ENCODE measurements at regions not wholly inside any gene's neighbourhood (a gene's known extent, or its start where the extent isn't known, plus 50 kb on each side); places are given as distances from the start of the nearest gene placed in this dataset.
"Not testable (repeated sequence)": the region's sequence is repeated elsewhere in the genome, so short reads cannot be mapped to it uniquely, and the experiment has no call there.

DNA sequence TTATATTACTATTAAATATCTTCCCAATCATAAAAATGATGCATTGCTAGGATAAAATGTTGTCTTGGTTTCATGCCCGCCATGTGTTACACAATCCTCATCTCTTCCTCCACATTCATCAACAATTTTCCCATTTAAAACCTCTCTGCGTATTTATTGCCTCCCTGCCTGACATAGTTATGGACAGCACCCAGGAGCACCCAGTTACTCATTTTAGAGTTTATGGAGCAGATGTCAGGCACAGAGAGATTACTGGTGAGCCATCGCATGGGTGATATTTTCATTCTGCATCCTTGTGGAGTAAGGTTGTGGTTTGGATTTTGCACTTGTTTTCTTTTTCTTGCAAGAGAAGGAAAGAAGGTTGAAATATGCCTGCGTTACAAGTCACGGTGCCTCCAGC lies 116.7 kb upstream of the NPAS2 start:
- peak; percentile 49 for DNase-seq (ENCODE audit: low read depth)

DNA sequence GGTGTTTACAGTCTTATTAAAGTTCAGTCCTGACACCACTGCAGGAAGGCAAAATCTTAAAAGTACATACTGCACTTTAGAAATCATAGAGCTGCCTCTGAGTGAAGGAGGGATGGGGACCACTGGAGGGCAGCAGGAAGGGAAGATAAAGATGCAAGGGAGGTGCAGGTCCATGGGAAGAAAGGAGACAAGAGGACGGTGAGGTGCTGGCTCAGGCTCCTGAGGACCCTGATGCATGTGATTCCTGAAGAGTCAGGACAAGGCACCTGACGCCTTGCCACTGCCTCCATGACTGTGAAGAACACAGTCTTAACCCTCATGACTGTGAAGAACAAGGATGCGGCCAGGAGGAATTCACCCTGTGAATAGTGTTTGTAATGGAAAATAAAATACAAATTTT lies 116.2 kb upstream of the NPAS2 start:
- no peak for DNase-seq (ENCODE audit: low read depth)

DNA sequence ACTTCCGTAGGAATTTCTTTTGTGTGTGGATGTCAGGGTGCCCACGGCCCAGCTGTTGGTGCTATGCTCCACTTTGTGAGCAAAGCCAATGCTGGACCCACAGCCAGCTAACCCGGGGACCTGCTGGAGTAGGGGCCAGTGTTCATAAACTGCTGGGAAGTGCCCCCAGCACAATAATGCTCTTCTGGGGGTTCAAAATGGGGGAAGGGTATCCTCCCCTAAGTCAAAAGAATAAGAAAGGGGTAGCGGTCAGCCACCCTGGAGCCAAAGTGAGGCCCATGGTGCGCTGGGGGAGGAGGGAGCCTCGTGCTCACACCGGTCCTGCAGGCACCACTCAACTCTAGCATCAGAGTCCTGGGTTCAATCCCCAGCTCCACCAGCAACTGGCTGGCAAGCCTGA lies 115.8 kb upstream of the NPAS2 start:
- DNase-seq (ENCODE audit: low read depth) = no peak

DNA sequence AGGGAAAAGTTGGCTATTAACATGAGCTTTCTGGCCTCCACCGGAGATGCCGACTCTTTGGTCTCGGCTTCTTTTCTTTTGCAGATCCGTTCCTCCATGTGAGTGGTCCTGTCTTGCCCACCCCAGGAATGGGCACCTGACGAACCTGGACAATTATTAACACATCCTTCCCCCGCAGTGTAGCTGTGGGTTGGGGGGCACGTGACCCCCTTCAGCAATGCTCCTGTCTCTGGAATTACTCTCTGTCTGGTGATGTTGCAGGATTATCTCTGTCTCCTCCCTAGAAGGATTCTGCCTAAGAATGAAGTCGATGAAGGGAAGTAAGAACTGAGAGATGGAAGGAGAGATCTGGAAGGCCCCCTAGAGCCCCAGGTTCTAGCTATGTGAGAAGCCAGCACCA lies 115.2 kb upstream of the NPAS2 start:
- DNase-seq (ENCODE audit: low read depth) = no peak

DNA sequence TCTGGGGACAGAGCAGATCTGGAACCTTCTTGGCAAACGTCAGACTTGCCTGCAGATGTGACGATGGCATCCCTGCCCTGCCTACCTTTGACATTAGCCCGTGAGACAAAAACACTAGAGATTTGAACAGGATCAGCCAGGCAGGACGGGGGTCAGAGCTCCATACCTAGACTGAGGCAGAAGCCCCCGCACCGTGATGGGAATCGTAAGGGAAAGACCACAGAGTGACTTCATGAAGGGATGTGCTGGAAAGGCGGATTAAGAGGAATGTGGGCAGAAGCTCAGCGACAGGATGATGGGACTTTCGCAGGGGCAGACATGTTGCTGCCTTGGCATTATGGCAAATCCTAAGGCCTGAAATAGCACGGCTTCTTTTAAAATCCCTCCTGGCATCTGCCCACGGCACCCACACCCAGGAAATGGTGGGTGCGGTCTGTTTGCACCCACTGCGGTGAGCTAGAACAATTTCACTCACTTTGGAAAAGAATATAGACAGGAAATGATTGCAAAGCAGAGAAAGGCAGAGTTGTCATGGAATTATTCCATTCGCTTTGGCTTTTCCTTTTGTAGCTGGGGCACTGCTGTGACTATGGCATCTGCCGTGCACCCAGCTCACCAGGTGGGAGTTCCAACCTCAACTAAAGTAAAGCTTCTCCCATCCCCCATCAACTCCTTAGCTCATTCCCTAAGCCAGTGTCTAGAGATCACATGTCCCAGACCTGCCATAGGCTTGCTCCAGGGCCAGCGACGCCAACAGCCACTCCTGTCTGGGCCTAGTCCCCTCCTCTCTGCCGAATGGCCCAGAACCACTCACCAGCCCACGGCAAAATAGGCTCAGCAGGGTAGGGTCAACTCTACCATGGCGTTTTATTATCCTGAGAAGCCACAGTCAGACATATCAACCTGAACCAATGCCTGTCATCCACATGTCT lies 112.7 kb upstream of the NPAS2 start:
- no peak for DNase-seq (ENCODE audit: low read depth)

DNA sequence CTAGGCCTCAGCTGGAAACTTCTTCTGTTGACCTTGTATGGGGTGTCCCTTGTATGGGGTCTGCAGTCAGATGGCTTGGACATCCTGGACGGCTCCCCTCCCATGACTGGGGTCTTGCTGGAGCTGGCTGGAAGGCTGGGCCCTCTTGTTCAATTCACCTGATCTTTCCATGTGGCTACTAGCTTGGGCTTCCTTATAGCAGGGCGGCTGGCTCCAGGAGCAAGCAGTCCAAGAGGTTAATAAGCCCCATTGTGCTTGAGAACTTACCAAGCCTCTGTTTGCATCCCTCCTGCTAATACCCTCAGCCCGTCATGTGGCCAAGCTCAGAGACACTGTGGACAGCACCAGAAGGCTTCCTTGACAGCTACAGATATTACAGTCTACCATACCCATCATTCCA lies 111.6 kb upstream of the NPAS2 start:
- DNase-seq (ENCODE audit: low read depth) = no peak

DNA sequence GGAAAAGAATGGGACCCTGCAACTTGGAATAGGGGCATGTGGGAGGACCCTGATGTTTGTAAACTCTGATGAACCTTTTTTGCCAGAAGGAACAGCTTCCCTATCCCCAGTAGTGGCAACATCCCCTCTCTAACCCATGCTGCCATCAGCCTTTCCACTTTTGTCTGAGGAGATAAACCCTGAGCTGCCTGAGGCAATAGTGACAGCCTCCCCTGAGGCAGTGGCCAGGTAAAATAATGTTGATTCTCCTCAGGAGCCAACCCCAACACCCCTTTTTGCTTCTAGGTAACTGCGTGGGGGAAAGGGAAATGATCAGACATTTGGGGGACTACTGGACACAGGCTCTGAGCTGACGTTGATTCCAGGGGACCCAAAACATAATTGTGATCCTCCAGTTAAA lies 106.8 kb upstream of the NPAS2 start:
- no peak for DNase-seq (ENCODE audit: low read depth)

DNA sequence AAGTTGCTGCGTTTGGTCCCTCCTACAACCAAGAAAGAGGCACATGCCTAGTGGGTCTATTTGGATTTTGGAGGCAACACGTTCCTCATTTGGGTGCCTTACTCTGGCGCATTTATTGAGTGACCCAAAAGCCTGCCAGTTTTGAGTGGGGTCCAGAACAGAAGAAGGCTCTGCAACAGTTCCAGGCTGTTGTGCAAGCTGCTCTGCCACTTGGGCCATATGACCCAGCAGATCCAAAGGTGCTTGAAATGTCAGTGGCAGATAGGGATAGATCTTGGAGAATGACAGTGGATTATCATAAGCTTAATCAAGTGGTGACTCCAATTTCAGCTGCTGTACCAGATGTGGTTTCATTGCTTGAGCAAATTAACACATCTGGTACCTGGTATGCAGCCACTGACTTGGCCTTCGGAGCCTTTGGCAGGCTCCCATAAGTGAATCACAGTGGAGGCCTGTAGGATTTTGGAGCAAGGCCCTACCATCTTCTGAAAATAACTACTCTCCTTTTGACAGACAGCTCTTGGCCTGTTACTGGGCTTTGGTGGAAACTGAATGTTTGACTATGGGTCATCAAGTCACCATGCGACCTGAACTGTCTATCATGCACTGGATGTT lies 105.4 kb upstream of the NPAS2 start:
- peak; percentile 10 for DNase-seq (ENCODE audit: low read depth)

DNA sequence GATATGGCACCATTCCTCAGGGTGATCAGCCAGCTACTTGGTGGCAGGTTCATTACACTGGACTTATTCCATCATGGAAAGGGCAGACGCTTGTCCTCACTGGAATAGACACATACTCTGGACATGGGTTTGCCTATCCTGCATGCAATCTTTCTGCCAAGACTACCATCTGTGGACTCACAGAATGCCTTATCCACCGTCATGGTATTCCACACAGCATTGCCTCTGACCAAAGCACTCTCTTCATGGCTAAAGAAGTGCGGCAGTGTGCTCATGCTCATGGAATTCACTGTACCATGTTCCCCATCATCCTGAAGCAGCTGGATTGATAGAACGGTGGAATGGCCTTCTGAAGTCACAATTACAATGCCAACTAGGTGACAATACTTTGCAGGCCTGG lies 104.1 kb upstream of the NPAS2 start:
- not testable (repeated sequence) for DNase-seq (ENCODE audit: low read depth)

DNA sequence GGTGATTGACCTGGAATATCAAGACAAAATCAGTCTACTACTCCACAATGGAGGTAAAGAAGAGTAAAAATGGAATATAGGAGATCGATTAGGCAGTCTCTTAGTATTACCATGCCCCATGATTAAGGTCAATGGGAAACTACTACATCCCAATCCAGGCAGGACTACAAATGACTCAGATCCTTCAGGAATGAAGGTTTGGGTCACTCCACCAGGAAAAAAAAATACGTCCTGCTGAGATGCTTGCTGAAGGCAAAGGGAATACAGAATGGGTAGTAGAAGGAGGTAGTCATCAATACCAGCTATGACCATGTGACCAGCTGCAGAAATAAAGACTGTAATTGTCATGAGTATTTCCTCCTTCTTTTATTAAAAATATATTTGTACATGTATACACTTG lies 103.4 kb upstream of the NPAS2 start:
- DNase-seq (ENCODE audit: low read depth) = no peak

DNA sequence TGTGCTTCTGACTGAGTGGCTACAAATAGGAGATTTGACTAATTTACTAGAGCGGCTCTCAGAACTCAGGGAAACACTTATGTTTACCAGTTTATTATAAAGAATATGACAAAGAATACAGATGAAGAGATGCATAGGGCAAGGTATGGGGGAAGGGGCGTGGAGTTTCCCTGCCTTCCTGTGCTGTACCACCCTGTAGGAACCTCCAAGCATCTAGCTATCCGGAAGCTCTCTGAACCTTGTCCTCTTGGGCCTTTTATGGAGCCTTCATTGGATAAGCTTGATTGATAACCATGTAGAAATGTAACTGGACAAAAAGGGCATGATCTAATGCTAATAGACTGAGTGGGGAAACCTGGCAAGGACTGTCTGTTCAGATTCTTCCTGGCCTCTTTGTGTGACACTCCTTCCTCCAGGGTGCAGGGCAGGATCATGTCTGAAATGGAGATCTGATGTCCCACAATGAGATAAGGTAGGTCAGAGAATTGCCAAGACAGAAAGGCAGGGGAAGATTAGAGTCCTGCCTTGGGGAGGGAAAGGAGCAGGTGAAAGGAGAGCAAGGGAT lies 101.8 kb upstream of the NPAS2 start:
- no peak for DNase-seq (ENCODE audit: low read depth)

DNA sequence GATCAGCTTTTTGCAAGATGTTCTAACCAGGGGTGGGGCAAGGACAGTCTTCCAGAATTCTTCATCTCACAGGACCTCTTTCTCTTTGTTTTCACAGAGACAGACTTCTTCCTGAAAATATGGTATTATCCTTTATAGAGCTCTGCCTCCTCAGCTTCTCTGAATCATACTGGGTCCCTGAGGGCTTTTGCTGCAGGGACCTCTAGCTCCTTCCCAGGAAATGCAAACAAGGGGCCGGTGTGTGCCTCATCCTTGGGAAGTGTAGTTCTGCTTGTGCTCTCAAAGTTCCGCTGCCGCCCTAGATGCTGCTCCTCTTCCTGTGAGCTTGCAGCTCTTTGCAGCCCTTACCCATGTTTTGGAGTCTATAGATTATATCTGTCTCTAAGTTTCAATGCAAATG lies 99.5 kb upstream of the NPAS2 start:
- DNase-seq (ENCODE audit: low read depth) = no peak

DNA sequence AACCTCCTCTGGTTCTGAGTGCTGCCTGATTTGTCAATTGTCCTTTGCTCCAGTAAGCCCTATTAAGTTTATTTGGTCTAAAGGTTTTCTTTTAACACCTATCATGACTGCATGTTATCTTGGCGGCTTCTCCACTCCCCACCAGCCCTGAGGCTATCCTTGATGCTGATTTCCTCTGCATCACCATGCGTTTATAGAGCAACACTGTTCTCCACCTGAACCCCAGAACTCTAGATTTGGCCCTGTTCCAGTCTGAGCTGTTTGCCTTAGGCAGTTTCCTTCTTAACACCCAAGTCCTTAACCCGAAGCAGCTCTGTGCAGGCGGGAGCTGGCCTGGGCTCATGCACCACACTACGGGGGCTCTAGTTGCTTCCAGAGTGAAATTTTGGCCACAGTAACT lies 98.2 kb upstream of the NPAS2 start:
- DNase-seq (ENCODE audit: low read depth) = no peak

DNA sequence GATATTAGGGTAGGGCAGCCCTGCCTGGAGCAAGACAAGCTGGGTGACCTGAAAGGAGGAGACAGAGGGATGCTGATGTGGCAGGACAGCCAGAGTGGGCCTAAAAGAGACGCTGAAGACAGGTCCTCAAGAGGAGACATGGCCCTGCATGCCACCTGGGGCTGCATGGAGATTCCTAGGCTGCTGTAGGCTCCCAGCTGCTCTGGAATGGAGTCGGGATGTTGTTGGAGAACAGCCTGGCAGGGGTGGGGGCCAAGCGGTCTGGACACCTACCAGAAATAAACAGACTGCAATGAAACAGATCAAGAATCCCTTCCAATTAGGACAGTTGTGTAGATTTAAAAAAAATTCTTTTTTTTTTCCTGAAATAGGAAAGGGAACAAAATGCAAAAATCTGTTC lies 97.8 kb upstream of the NPAS2 start:
- no peak for DNase-seq (ENCODE audit: low read depth)

DNA sequence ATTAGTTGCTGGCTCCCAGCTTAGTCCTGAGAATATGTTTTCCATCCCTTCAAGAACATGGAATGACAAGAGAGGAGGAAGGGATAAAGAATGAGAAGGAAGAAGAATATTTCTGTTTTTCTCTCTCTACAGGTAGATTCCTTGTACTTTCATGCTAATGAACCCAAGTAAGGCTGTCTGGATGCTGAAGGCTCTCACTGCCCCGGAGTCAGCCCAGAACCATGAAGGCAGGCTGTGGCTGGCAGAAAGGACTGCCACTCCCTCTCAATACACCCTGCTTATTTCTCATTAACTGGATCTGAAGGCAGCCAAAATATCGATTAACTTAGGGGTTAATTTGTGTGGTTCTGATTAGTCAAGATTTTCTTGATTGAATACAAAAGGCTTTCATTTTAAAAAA lies 93.1 kb upstream of the NPAS2 start:
- DNase-seq (ENCODE audit: low read depth) = no peak

DNA sequence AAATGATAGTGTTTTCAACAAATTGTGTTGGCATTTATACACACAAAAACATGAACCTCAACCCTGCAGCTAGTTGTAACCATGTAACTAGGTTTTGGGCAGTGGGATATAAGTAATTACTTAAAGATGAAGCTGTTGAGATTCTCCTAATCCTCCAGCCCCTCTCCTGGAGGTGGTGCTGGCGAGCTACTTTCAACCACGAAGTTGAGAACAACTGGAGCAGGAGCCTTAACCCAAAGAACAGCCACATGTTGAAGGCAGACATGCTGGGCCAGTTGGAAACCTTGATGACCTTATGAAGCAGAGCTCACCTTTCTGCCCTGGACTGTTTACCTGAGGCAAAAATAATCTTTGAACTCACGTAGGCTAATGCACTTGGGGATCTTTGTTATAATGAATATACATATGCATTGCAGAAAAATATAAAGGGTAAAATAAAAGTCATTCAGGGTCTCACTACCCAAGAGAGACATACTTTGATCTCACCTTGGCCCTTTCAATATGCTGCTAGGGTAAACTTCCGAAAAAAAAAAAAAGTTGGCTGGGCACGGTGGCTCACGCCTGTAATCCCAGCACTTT lies 89.6 kb upstream of the NPAS2 start:
- DNase-seq (ENCODE audit: low read depth) = peak; percentile 81

DNA sequence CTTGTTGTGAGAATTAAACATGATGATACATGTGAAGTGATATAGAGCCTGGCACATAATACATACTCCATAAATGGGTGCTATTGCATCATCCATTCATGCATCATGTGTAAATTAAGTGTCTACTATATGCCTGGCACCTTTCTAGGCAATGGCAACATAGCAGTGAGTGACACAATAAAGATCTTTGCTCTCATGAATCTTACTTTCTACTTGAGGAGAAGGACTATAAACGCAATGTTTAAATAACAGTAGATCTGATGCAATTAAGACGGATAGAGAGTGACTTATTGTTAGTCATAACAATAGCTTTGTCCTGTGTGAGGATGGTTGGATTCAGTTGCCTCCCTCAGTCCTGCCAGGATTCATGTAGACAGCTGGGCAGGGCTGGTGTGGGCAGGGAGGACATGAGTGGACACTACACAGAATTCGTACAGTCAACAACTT lies 88.4 kb upstream of the NPAS2 start:
- DNase-seq (ENCODE audit: low read depth) = peak; percentile 73

DNA sequence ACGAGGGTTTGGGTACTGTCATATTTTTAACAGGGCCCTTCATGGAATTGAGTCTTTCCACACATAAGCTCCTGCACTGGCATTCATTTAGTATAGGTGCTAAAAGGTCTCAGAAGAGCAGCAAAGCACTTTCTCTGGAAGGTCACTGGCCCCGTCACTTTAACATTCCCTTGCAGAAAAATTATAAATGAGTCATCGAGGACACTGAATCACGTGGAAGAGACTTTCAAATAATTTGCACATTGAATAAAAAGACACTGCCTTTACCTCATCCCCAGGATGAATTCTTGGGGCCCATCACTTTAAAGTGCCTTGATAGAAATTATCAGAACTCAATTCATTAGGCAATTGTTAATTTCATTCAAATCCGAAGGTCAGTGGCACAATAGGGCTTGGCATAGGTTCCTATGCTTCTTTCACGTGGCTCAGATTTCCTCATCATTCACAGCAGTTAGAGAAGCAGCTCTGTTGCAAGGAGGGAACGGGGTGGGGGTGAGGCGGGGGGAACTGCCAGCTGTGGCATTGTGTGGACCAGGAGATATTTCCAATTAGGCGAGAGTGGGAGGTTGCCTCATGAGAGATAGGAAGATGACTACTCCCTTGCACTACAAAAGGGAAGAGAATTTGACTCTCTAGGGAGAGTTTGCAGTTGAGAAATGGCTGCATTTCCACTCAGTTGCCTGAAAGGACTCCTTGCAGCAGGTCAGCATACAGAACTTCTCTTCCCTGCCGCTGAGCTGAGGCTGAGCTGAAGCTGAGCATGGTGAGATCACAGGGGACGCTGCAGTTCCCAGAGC lies 86.3 kb upstream of the NPAS2 start:
- DNase-seq (ENCODE audit: low read depth) = peak; percentile 64

DNA sequence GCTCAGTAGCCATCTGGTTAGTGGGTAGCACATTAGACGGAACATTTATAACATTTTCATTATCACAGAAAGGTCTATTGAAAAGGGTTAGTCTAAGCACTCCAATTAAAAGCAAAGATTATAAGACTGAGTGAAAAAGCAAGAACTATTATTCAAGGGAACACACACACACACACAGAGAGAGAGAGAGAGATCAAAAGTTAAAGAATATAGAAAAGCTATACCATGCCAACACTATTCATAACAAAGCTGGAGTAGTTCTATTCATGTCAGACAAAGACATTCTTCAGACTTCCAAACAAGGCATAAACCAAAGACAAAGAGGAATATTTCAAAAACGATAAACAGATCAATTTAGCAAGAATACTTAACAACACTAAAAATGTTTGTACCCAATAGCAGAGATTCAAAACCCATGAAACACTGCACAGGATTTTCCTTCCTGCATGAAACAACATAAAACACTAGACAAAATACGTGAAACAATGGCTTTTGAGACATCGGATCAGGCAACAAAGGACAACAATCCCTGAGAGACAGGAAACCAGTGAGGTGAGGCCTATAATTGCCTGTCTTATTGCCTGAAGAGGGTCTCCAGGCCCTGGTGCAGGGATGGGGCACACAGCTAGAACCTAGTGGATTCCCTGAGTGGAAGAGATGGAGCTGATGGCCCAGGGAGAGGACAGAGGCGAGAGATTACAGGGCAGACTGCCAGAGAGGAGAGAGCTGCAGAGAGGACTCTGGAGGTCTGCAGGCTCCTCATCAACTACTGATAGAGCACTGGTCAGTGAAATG lies 83.6 kb upstream of the NPAS2 start:
- no peak for DNase-seq (ENCODE audit: low read depth)

DNA sequence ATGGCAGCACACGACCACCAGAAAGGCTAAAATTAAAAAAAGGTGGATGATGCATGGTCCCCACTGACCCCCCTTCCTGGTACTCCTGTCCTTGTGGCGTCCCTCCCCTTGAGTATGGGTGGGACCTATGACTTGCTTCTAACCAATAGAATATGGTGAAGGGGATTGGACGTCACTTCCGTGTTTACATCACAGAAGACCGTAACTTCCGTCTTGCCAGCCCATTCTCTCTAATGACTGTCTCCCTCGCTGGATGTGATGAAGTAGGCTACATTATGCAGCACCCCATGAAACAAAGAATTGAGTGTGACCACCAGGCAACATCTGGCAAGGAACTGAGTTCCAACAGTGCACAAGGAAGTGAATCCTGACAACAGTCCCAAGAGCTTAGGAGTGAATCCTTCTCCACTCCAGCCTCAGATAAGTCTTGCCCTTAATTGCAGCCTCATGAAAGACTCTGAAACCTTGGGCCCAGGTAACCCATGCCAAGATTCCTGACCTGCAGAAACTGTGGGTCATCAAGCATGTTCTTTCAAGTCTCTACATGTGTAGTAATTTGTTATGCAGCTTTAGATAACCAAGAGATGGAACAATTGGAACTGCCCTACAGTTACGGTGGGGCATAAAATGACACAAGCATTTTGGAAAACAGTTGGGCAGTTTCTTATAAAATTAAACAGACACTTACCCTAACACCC lies 80.1 kb upstream of the NPAS2 start:
- no peak for DNase-seq (ENCODE audit: low read depth)

DNA sequence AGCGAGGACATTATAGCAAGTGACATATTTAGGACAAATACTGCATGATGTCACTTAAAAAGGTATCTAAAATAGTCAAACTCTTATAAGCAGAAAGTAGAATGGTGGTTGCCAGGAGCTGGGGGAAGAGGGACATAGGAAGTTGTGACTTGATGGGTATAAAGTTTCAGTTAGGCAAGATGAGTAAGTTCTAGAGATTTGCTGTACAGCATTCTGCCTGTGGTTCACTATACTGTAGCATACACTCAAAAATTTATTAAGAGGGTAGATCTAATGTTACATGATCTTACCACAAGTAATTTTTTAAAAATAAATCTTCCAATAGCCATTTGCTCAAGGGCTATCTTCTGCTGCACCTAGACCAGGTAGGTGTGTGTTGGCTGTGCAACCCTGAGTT lies 78.1 kb upstream of the NPAS2 start:
- peak; percentile 55 for DNase-seq (ENCODE audit: low read depth)
